IPS DF 6.9 (cell line): ENCODE measurements at regions not wholly inside any gene's neighbourhood (a gene's known extent, or its start where the extent isn't known, plus 50 kb on each side); places are given as distances from the start of the nearest gene placed in this dataset.

Source experiments
- DNase-seq: peaks from one replicate; pipeline ENCODE4 v3.0.0-alpha.2; 2013; ENCODE audit warnings: low read depth, low spot score
- H3K27ac ChIP-seq: one replicate; pipeline ENCODE4 v1.5.1; 2013; ENCODE audit warnings: low read length, control low read depth
- H3K27me3 ChIP-seq: 2 replicates; pipeline ENCODE4 v1.6.1; 2013; ENCODE audit warnings: mild to moderate bottlenecking, low read length; ENCODE audit not compliant: control insufficient read depth, insufficient read depth
- H3K36me3 ChIP-seq: 2 replicates; pipeline ENCODE4 v1.6.1; 2013; ENCODE audit warnings: low read length; ENCODE audit not compliant: control insufficient read depth, insufficient read depth
- H3K4me1 ChIP-seq: 2 replicates; pipeline ENCODE4 v1.6.1; 2013; ENCODE audit warnings: low read length; ENCODE audit not compliant: control insufficient read depth, insufficient read depth
- H3K4me3 ChIP-seq: 2 replicates; pipeline ENCODE4 v1.5.1; 2013; ENCODE audit warnings: mild to moderate bottlenecking, low read length
- H3K9me3 ChIP-seq: 2 replicates; pipeline ENCODE4 v1.6.1; 2013; ENCODE audit warnings: low read length, inconsistent platforms; ENCODE audit not compliant: control insufficient read depth, insufficient read depth
- WGBS: extraction: QIAGEN DNeasy Blood & Tissue Kit; methylation state at CpG from one replicate; pipeline ENCODE4 v1.1.7; 2013; ENCODE audit warnings: mixed read lengths, missing lambda C conversion rate; ENCODE audit not compliant: insufficient read length, insufficient coverage; 5-methylcytosine and 5-hydroxymethylcytosine counted together

DNA sequence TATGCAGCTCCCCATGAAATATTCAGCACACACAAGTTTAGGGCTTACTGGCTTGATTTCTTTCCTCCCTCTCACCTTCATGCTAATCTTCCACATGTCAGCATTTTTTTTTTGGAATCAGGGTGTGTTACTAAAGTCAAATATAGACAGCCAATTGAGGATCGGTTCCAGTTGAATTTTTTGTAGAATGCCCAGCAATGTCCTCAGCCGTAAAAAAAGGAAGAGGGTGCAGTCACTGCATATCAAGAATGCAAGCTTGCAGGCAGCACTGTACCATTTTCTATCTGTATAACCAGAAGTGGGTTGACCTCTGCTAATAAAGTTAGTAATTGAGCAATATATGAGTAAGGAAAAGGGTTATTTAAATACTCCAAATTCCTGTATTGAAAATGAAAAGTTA, 51.4 kb upstream of the CHMP2B start:
- Histone ChIP-seq H3K36me3 (no peaks in the 10 kb centered on the region), H3K9me3 (no peaks in the 10 kb centered on the region; the same call in 1 of the 2 replicates), H3K27ac (no peak overlapping the region), H3K4me1 (no peaks in the 10 kb centered on the region), H3K27me3 (no peaks in the 10 kb centered on the region), H3K4me3 (no peak overlapping the region)
- DNase-seq = no peak
- no CpG with 5 or more reads among the region's 2 CpGs for WGBS

DNA sequence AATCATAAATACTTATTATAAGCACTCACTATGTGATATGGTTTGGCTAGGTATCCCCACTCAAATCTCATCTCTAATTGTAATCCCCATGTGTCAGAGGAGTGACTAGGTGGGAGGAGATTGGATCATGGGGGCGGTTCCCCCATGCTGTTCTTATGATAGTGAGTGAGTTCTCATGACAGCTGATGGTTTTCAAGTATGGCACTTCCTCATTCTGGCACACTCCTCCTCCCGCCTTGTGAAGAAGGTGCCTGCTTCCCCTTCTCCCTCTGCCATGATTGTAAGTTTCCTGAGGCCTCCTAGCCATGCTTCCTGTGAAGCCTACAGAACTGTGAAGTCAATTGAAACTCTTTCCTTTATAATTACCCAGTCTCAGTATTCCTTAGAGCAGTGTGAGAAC, 53.3 kb upstream of the CHMP2B start:
- no CpG with 5 or more reads among the region's 2 CpGs for WGBS
- no peak overlapping the region for H3K27ac ChIP-seq
- no peak for DNase-seq

DNA sequence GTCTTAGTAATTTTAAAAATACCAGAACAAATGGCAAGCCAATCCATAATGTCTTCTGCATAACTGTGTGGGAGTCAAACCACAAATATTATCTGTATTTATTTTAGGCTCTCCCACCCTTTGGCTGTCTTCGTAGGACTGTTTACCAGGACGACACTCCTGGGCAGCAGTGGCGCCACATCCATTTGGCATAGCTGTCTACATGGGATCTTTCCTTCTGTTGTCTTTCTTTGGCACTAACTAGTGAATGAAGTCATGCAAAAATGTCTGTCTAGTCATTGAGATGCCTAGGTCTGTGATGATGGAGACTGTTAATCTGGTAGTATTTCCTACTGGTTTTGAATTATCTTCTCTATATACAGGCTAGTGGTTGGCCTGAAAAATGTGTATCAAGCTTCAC, 54.0 kb upstream of the CHMP2B start:
- Histone ChIP-seq H3K27ac (no peak overlapping the region), H3K27me3 (no peaks in the 10 kb centered on the region), H3K9me3 (no peaks in the 10 kb centered on the region; the same call in 1 of the 2 replicates), H3K4me3 (no peak overlapping the region), H3K36me3 (no peaks in the 10 kb centered on the region), H3K4me1 (no peaks in the 10 kb centered on the region)
- no peak for DNase-seq
- WGBS = no CpG with 5 or more reads among the region's 3 CpGs

More for the DNA sequence above, 53.3 kb upstream of the CHMP2B start:
- H3K4me1 ChIP-seq = no peaks in the 10 kb centered on the region
- no peaks in the 10 kb centered on the region for H3K36me3 ChIP-seq
- H3K27me3 ChIP-seq = no peaks in the 10 kb centered on the region
- no peaks in the 10 kb centered on the region; the same call in 1 of the 2 replicates for H3K9me3 ChIP-seq
- H3K4me3 ChIP-seq = no peak overlapping the region

GRCh38 chr3:87167628-87168456, 59.3 kb upstream of the CHMP2B start:
- Histone ChIP-seq H3K4me3 (no peak overlapping the region), H3K36me3 (no peaks in the 10 kb centered on the region), H3K27ac (no peak overlapping the region), H3K9me3 (no peaks in the 10 kb centered on the region), H3K4me1 (no peaks in the 10 kb centered on the region), H3K27me3 (no peaks in the 10 kb centered on the region)
- WGBS = no CpG with 5 or more reads among the region's 11 CpGs
- peak; percentile 20 for DNase-seq

DNA sequence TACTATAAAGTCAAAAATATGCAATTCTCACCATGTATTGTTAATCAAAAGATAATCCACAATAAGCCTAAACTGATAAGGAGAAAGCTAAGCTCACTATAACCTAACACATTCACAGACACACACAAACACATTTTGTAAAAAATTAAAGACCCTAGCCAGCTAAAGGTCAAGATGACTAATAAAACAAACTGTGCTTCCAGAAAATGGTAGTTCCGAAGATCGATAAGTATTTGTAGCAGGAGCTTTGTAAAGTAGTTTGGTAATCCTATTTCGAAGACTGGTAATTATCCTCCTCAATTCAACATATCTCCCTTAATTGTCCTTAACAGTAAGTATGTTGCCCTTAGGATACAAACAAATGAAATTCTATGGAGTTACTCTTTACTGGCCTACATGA, 62.9 kb upstream of the CHMP2B start:
- DNase-seq = no peak
- H3K4me3 ChIP-seq = no peak overlapping the region
- H3K9me3 ChIP-seq = no peaks in the 10 kb centered on the region
- no peaks in the 10 kb centered on the region for H3K27me3 ChIP-seq
- no peak overlapping the region for H3K27ac ChIP-seq
- H3K4me1 ChIP-seq = no peaks in the 10 kb centered on the region
- H3K36me3 ChIP-seq = no peaks in the 10 kb centered on the region
- WGBS = no CpG with 5 or more reads among the region's 3 CpGs

DNA sequence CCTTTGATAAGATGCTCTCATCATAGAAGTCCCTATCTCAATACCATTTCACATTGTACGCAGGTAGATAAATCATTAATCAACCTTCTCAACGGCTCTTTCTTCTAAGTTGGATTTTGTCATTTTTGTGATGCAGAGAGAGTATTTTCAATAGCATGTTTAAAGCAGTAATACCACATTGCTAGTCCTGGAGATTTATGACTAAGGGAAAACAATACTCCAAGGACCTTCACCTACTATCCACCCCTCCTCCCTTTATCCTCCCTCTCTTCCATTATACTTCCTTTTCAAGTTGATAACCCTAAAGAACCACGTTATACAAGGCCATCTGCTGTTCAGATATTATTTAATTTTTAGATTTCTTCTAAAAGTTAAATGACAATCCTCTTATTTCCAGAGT, 65.3 kb upstream of the CHMP2B start:
- Histone ChIP-seq H3K4me3 (no peak overlapping the region), H3K36me3 (no peaks in the 10 kb centered on the region), H3K27me3 (no peaks in the 10 kb centered on the region), H3K27ac (no peak overlapping the region), H3K9me3 (no peaks in the 10 kb centered on the region), H3K4me1 (no peaks in the 10 kb centered on the region)
- DNase-seq = no peak
- WGBS = 83% methylated on average over 1 of the region's 3 CpGs

DNA sequence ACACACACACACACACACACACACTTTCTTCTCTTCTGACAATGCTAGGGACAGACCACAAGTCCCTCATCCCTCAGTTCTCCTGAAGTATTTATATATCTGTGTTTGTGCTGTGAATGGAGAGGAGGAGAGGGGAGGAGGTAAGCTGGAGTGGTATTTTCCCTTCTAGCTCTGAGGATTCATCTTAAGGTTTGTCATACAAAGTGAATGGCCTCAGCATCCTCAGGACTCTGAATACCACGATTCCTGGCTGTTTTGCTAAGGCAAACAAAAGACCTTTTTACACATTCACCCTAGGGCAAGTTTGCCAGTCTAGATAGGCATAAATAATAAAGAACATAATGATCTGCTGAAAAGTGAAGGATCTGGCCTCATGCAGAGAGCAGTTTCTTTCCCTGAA, 65.7 kb upstream of the CHMP2B start:
- DNase-seq = no peak
- Histone ChIP-seq H3K27me3 (no peaks in the 10 kb centered on the region), H3K4me3 (no peak overlapping the region), H3K36me3 (no peaks in the 10 kb centered on the region), H3K27ac (no peak overlapping the region), H3K4me1 (no peaks in the 10 kb centered on the region), H3K9me3 (no peaks in the 10 kb centered on the region)
- WGBS = no CpG with 5 or more reads among the region's 1 CpG

DNA sequence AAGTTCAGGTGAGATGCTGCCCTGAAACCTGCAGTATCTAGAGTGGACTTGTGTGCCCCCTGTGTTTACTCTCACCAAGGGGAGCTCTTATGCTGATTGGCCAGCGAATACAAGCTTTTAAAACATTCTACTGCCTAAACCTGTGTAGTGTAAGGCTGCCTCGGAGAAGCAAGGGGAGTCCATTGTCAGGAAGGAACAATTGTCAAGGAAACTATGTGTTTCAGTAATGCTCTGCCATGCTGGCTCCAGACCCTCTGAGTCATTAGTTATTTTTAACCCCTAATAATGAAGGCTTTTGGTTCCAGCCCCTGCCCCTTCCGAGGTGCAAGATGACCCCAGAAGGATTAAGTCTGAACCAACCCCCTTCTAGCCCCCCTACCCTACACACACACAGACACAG, 66.1 kb upstream of the CHMP2B start:
- Histone ChIP-seq H3K27me3 (no peaks in the 10 kb centered on the region), H3K4me3 (no peak overlapping the region), H3K27ac (no peak overlapping the region), H3K36me3 (no peaks in the 10 kb centered on the region), H3K9me3 (no peaks in the 10 kb centered on the region), H3K4me1 (no peaks in the 10 kb centered on the region)
- no CpG with 5 or more reads among the region's 3 CpGs for WGBS
- no peak for DNase-seq

DNA sequence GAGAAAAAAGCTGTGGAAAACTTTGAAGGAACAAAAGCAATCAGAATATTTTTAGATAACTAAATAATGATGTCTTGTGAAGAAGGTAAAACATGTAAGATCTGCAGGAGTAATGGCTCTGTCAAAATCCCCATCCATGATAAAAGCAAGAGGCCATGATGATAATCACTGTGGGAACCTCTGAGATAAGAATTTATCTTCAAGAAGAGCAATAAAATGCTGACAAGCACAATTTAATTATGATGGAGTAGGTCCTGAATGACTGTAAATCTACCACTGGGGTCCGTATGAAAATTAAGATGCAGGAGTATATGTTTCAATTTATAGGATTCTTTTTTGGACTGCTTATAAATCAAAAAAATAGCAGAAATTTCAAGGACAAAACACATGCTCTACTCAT, 68.3 kb upstream of the CHMP2B start:
- no peak overlapping the region for H3K27ac ChIP-seq
- DNase-seq = no peak
- H3K36me3 ChIP-seq = no peaks in the 10 kb centered on the region
- no peak overlapping the region for H3K4me3 ChIP-seq
- no peaks in the 10 kb centered on the region for H3K27me3 ChIP-seq
- WGBS = no CpG with 5 or more reads among the region's 1 CpG
- no peaks in the 10 kb centered on the region for H3K4me1 ChIP-seq
- H3K9me3 ChIP-seq = no peaks in the 10 kb centered on the region

- Histone ChIP-seq H3K27ac (no peak overlapping the region), H3K36me3 (no peaks in the 10 kb centered on the region), H3K4me1 (peaks cover 2% of the 10 kb centered on the region; the same call in 1 of the 2 replicates), H3K9me3 (no peaks in the 10 kb centered on the region), H3K4me3 (no peak overlapping the region), H3K27me3 (no peaks in the 10 kb centered on the region)
- no peak for DNase-seq
- no CpG with 5 or more reads among the region's 3 CpGs for WGBS
Measured at GRCh38 chr3:87148020-87148419, 79.1 kb upstream of the CHMP2B start.

DNA sequence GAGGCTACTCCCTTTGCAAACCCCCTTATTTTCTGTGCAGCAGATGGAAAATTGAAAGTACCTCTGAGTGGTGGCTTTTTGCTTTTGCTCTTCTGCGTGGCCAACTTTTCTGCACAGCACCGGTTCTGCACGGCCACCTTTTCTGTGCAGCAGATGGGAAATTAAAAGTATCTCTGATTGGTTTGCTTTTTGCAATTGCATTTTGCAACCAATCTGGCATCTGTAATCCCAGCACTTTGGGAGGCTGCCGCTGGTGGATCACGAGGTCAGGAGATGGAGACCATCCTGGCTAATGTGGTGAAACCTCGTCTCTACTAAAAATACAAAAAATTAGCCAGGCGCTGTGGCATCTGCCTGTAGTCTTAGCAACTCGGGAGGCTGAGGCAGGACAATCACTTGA, 79.5 kb upstream of the CHMP2B start:
- H3K9me3 ChIP-seq = no peaks in the 10 kb centered on the region

More for the DNA sequence above, 79.5 kb upstream of the CHMP2B start:
- no CpG with 5 or more reads among the region's 8 CpGs for WGBS
- H3K27ac ChIP-seq = no peak overlapping the region
- H3K4me3 ChIP-seq = no peak overlapping the region
- peaks cover 2% of the 10 kb centered on the region; the same call in 1 of the 2 replicates for H3K4me1 ChIP-seq
- H3K27me3 ChIP-seq = no peaks in the 10 kb centered on the region
- DNase-seq = no peak
- H3K36me3 ChIP-seq = no peaks in the 10 kb centered on the region
